Peyer's patch (tissue), 4 donors: ENCODE measurements at regions not wholly inside any gene's neighbourhood (a gene's known extent, or its start where the extent isn't known, plus 50 kb on each side); places are given as distances from the start of the nearest gene placed in this dataset.

Experiments used
- CTCF ChIP-seq, 6 experiments: fragments of 450-650 bp in 4 of 6; fragments of 200-600 bp in 2 of 6; sonication (generic) in 1 of 6; IDR thresholded peaks; one replicate each; pipeline ENCODE4 v1.5.1; 2017 to 2019; ENCODE audit warnings: antibody characterized with exemption in 6 of 6, mild to moderate bottlenecking in 3 of 6, moderate library complexity in 1 of 6
- POLR2A ChIP-seq, 2 donors: fragments of 450-650 bp; IDR thresholded peaks; one replicate each; pipeline ENCODE4 v1.5.1; 2017; ENCODE audit warnings: antibody characterized with exemption in 2 of 2, mild to moderate bottlenecking in 2 of 2, moderate library complexity in 2 of 2

- TF ChIP-seq POLR2A (IDR thresholded peaks at IDR 0.05) = no peak
- no peak for TF ChIP-seq CTCF (IDR thresholded peaks at IDR 0.05)
These were observed 97.9 kb upstream of the ACTRT2 start for GRCh38 chr1:2923351-2923750.
